Tibial nerve (tissue), 4 donors: ENCODE measurements at regions not wholly inside any gene's neighbourhood (a gene's known extent, or its start where the extent isn't known, plus 50 kb on each side); places are given as distances from the start of the nearest gene placed in this dataset.

Experiments
- DNase-seq, 2 donors: peaks; one replicate each; pipeline ENCODE4 v3.0.0-alpha.2; 2019; ENCODE audit warnings: low spot score in 2 of 2
- H3K27ac ChIP-seq, 4 donors: fragments of 200-600 bp; sonication (generic) in 3 of 4; one replicate each; pipeline ENCODE4 v1.5.1; 2017 to 2019; ENCODE audit warnings: mild to moderate bottlenecking in 1 of 4
- H3K27me3 ChIP-seq, 2 donors: fragments of 200-600 bp; sonication (generic) in 1 of 2; one replicate each; pipeline versions ENCODE4 v1.5.1 to v1.6.0; 2017 to 2019
- H3K36me3 ChIP-seq, 3 donors: fragments of 200-600 bp; sonication (generic); one replicate each; pipeline ENCODE4 v1.5.1; 2018 to 2019
- H3K4me1 ChIP-seq, 4 donors: fragments of 200-600 bp; sonication (generic) in 3 of 4; one replicate each; pipeline ENCODE4 v1.5.1; 2017 to 2019
- H3K4me3 ChIP-seq, 4 donors: fragments of 200-600 bp; sonication (generic) in 3 of 4; one replicate each; pipeline ENCODE4 v1.5.1; 2017 to 2019; ENCODE audit warnings: mild to moderate bottlenecking in 1 of 4, moderate library complexity in 1 of 4
- H3K9me3 ChIP-seq, 4 donors: fragments of 200-600 bp; sonication (generic) in 3 of 4; one replicate each; pipeline ENCODE4 v1.5.1; 2017 to 2019
- CTCF ChIP-seq, 5 experiments: fragments of 200-600 bp in 3 of 5; fragments of 450-650 bp in 2 of 5; sonication (generic) in 3 of 5; IDR thresholded peaks; one replicate each; pipeline ENCODE4 v1.5.1; 2016 to 2019; ENCODE audit warnings: antibody characterized with exemption in 5 of 5, mild to moderate bottlenecking in 3 of 5, moderate library complexity in 2 of 5
- EP300 ChIP-seq, 2 donors: sonication (generic); formaldehyde crosslinking; IDR thresholded peaks; one replicate each; pipeline ENCODE4 v1.6.1; 2017; ENCODE audit warnings: antibody characterized with exemption in 2 of 2, mild to moderate bottlenecking in 1 of 2
- POLR2A ChIP-seq, 2 donors: fragments of 450-650 bp; IDR thresholded peaks; one replicate each; pipeline ENCODE4 v1.6.1; 2017; ENCODE audit warnings: antibody characterized with exemption in 2 of 2, mild to moderate bottlenecking in 2 of 2, moderate library complexity in 2 of 2
- WGBS, 2 donors: methylation state at CpG; one replicate each; pipeline ENCODE4 v1.1.5; 2018; 5-methylcytosine and 5-hydroxymethylcytosine counted together

- Histone ChIP-seq H3K9me3 (no peaks in the 10 kb centered on the region), H3K27ac (no peak overlapping the region), H3K36me3 (no peaks in the 10 kb centered on the region), H3K4me3 (no peak overlapping the region), H3K27me3 (no peaks in the 10 kb centered on the region), H3K4me1 (peaks cover 0 to 6% (median 2%) of the 10 kb centered on the region in 4 donors)
- WGBS, 2 donors: 83 to 85% methylated on average over 3 of the region's 3 CpGs
- DNase-seq: no peak
- TF ChIP-seq CTCF (IDR thresholded peaks at IDR 0.05): no peak
- no peak for TF ChIP-seq EP300 (IDR thresholded peaks at IDR 0.05)
- TF ChIP-seq POLR2A (IDR thresholded peaks at IDR 0.05): no peak
Observed at GRCh38 chr16:82262244-82262643, 92.2 kb upstream of the MPHOSPH6 start.

GRCh38 chr16:82260212-82260795, 90.3 kb upstream of the MPHOSPH6 start:
- 73 to 81% methylated on average over 6 of the region's 6 CpGs for WGBS, 2 donors
- H3K27ac ChIP-seq: no peak overlapping the region
- H3K9me3 ChIP-seq: no peaks in the 10 kb centered on the region
- H3K27me3 ChIP-seq: no peaks in the 10 kb centered on the region
- TF ChIP-seq CTCF (IDR thresholded peaks at IDR 0.05) (no peak), EP300 (IDR thresholded peaks at IDR 0.05) (no peak), POLR2A (IDR thresholded peaks at IDR 0.05) (no peak)
- H3K36me3 ChIP-seq: no peaks in the 10 kb centered on the region
- H3K4me1 ChIP-seq: peaks cover 0 to 6% (median 2%) of the 10 kb centered on the region in 4 donors
- DNase-seq: no peak
- no peak overlapping the region for H3K4me3 ChIP-seq

GRCh38 chr16:82259731-82260130, 89.7 kb upstream of the MPHOSPH6 start:
- no peaks in the 10 kb centered on the region for H3K27me3 ChIP-seq
- TF ChIP-seq CTCF (IDR thresholded peaks at IDR 0.05) (no peak), EP300 (IDR thresholded peaks at IDR 0.05) (no peak), POLR2A (IDR thresholded peaks at IDR 0.05) (no peak)
- H3K4me3 ChIP-seq: no peak overlapping the region
- DNase-seq: no peak
- H3K9me3 ChIP-seq: no peaks in the 10 kb centered on the region
- H3K36me3 ChIP-seq: no peaks in the 10 kb centered on the region
- WGBS, 2 donors: 85 to 95% methylated on average over 1 of the region's 1 CpG
- peaks cover 0 to 6% (median 2%) of the 10 kb centered on the region in 4 donors for H3K4me1 ChIP-seq
- H3K27ac ChIP-seq: no peak overlapping the region

- 77 to 86% methylated on average over 7 of the region's 7 CpGs for WGBS, 2 donors
- no peak for DNase-seq
- TF ChIP-seq POLR2A (IDR thresholded peaks at IDR 0.05) (no peak), CTCF (IDR thresholded peaks at IDR 0.05) (no peak), EP300 (IDR thresholded peaks at IDR 0.05) (no peak)
Observed at GRCh38 chr16:82257990-82258389, 88.0 kb upstream of the MPHOSPH6 start.

DNA sequence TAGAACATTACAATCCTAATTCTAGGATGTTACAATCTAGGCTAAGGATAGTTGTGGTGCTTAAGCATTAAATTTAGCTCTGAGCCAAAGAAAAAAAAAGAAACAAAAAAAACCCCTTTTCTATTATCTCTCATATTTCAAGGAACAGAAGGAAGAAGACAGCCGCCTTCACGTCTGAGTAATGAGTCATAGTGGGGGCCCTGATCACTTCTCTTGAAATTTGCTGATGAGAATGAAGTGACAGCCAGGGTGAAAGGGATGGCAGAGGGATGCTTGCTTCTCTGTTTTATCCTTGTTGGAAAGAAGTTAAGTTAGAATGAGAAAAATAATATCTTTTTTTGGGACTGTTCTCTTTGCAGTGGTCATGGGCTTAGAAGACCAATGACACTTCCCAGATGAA, 82.6 kb upstream of the MPHOSPH6 start:
- H3K27me3 ChIP-seq: no peaks in the 10 kb centered on the region
- DNase-seq: no peak
- WGBS, 2 donors: 67 to 68% methylated on average over 2 of the region's 2 CpGs
- H3K27ac ChIP-seq: no peak overlapping the region
- TF ChIP-seq CTCF (IDR thresholded peaks at IDR 0.05): no peak
- TF ChIP-seq POLR2A (IDR thresholded peaks at IDR 0.05): no peak
- no peak for TF ChIP-seq EP300 (IDR thresholded peaks at IDR 0.05)
- no peak overlapping the region for H3K4me3 ChIP-seq
- no peaks in the 10 kb centered on the region for H3K9me3 ChIP-seq
- H3K36me3 ChIP-seq: no peaks in the 10 kb centered on the region
- H3K4me1 ChIP-seq: no peaks in the 10 kb centered on the region

More at GRCh38 chr16:82257990-82258389, 88.0 kb upstream of the MPHOSPH6 start:
- H3K4me1 ChIP-seq: no peaks in the 10 kb centered on the region
- no peak overlapping the region for H3K4me3 ChIP-seq
- no peaks in the 10 kb centered on the region for H3K27me3 ChIP-seq
- no peaks in the 10 kb centered on the region for H3K36me3 ChIP-seq
- H3K9me3 ChIP-seq: no peaks in the 10 kb centered on the region
- no peak overlapping the region for H3K27ac ChIP-seq
